ENCODE measurements at regions not wholly inside any gene's neighbourhood (a gene's known extent, or its start where the extent isn't known, plus 50 kb on each side); places are given as distances from the start of the nearest gene placed in this dataset.

DNA sequence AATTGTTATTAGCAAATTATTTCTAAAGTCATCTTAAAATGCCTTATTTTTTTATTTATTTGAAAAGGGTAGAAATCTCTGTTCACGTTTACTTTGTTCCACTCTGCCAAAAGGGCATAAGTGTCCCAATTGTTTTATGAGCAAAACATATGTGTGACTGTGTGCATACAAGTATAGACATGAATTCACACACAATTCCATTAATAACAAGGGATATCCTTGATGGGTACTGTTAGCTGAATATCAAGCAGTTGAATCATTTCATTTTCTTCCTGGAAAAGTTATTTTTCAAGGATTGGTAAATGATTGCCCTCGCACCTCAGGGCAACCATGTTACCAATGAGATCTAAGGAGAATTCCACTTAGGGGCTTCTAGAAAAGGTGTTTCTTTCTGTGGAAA is 92.1 kb upstream of the TAF11L2 start:
- TF ChIP-seq, protein P1, sequence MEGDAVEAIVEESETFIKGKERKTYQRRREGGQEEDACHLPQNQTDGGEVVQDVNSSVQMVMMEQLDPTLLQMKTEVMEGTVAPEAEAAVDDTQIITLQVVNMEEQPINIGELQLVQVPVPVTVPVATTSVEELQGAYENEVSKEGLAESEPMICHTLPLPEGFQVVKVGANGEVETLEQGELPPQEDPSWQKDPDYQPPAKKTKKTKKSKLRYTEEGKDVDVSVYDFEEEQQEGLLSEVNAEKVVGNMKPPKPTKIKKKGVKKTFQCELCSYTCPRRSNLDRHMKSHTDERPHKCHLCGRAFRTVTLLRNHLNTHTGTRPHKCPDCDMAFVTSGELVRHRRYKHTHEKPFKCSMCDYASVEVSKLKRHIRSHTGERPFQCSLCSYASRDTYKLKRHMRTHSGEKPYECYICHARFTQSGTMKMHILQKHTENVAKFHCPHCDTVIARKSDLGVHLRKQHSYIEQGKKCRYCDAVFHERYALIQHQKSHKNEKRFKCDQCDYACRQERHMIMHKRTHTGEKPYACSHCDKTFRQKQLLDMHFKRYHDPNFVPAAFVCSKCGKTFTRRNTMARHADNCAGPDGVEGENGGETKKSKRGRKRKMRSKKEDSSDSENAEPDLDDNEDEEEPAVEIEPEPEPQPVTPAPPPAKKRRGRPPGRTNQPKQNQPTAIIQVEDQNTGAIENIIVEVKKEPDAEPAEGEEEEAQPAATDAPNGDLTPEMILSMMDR (IDR thresholded peaks at IDR 0.05), result no peak
- no peak for TF ChIP-seq POLR2A (IDR thresholded peaks at IDR 0.05)
